Uterus (tissue), 2 donors: ENCODE measurements at regions not wholly inside any gene's neighbourhood (a gene's known extent, or its start where the extent isn't known, plus 50 kb on each side); places are given as distances from the start of the nearest gene placed in this dataset.

Source experiments
- CTCF ChIP-seq, 4 experiments: fragments of 200-600 bp in 2 of 4; fragments of 450-650 bp in 2 of 4; sonication (generic) in 2 of 4; IDR thresholded peaks; one replicate each; pipeline ENCODE4 v1.5.1; 2016 to 2019; ENCODE audit warnings: antibody characterized with exemption in 4 of 4, mild to moderate bottlenecking in 2 of 4, moderate library complexity in 1 of 4
- POLR2A ChIP-seq, 2 donors: fragments of 450-650 bp; IDR thresholded peaks; one replicate each; pipeline ENCODE4 v1.6.1; 2016; ENCODE audit warnings: antibody characterized with exemption in 2 of 2, mild to moderate bottlenecking in 1 of 2, moderate library complexity in 1 of 2

GRCh38 chr1:114253900-114254299, 100.2 kb upstream of the SYT6 start:
- no peak for TF ChIP-seq CTCF (IDR thresholded peaks at IDR 0.05)
- no peak for TF ChIP-seq POLR2A (IDR thresholded peaks at IDR 0.05)
